ENCODE measurements at regions not wholly inside any gene's neighbourhood (a gene's known extent, or its start where the extent isn't known, plus 50 kb on each side); places are given as distances from the start of the nearest gene placed in this dataset.
"Not testable (repeated sequence)": the region's sequence is repeated elsewhere in the genome, so short reads cannot be mapped to it uniquely, and the experiment has no call there.

DNA sequence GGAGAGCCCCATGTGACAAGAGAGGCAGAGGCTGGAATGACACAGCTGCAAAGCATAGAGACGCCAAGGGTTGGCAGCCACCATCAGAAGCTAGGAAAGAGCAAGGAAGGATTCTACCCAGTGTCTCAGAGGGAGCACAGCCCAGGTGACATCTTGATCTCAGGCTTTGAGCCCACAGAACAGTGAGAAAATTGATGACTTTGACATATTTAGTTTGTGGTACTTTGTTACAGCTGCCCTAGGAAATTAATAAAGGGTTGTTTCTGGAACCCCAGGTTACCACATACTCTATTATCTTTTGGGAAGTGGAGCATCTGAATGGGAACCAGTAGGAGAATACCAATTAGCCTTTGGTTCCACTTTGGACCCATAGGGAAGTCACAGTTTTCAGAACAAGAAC lies 231.7 kb downstream of the ZNF621 start:
- no peak for DNase-seq

DNA sequence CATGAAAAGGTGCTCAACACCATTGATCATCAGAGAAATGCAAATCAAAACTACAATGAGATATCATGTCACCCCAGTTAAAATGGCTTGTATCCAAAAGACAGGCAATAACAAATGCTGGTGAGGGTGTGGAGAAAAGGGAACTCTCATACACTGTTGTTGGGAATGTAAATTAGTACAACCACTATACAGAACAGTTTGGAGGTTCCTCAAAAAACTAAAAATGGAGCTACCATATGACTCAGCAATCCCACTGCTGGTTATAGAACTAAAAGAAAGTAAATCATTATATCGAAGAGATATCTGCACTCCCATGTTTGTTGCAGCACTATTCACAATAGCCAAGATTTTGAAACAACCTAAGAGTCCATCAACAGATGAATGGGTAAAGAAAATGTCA lies 238.0 kb downstream of the ZNF621 start:
- not testable (repeated sequence) for DNase-seq

DNA sequence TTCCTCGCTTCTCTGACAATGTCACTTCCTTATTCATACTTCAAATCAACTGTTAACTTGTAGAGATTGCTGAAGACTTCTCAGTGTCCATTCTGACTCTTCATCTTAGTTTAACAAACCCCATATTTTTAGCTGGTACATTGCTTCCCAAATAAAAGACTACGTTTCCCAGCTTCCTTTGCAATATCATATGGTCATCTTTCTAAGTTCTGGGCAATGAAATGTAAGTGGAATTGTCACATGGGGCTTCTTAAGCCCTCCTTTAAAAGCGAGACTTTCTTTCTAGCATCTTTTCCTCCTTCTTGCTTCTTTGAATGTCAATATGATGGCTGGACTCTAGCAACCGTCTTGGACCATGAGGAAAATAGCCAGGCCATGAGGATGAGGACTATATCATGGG lies 239.0 kb downstream of the ZNF621 start:
- no peak for DNase-seq

DNA sequence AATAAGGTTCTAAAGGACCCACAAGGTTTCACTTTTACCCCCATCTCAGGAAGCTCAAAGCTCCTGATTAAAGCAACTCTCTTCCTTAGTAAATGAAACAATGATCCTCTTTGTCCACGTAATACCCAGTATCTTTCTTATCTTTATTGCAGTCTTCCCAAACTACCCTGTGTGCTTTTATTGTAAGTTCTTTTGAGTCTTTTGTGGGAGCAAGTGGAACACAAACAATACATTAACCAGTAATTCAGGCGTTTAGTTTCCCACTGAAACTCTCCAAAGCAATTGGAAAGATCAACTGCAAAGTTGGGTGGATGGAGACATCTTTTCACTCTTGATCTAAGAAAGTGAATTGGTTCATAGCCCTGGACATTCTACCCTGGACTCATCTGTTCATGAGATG lies 240.0 kb downstream of the ZNF621 start:
- DNase-seq, result no peak

DNA sequence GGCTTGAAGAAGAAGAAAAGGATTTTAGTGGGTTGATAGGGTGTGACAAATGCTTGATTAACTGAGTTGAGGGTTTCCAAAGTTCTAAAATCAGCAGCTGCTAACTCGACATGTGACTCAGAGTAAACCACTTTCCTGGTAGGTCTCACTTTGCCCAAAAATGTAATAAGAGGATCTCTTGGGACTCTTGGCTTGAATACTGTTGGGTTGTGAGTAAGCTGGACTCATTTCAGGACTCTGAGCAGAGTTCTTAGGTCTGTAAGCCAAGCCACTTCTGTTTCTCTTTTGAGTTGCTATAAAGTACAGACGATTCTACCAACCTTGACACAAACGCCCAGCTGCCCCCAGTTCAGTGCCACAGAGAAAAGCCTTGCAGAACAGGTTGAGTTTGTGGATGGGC lies 241.1 kb downstream of the ZNF621 start:
- DNase-seq, result no peak

DNA sequence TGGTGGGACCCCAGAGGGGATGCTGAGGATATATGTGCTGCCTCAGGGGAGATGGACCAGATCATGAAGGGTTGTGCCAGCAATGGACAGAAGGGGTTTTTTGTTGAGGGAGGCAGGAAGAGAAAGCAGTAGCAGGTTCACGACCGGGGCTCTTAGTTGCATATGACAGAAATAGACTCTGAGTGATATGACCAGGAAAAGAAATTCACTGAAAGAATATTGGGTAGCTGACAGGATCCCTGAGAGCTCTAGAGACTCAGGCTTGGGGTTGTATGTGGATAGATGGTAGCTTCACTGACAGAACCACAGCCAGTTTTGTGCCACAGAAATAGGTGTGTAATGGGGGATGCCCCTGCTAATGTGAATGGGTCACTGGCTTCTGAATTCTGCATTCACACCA lies 241.6 kb downstream of the ZNF621 start:
- DNase-seq, result no peak

DNA sequence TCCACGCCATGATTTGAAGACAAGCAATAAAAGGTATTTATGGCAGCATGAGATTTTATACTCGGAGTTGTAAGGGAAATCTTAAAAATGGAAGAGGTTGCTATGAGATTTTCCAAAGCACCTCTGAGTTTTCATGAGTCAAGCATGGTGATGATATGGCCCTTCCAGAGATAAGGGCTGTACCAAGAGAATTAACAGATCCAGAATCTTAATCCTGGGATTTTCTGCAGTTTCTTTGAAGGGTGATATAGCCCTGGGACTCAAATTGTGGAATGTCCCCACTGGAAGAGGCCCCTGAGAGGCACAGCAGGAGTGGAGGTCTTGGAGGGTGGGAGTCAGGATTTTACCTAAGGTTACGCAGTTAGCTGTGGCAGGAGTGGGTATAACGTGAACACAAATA lies 243.3 kb downstream of the ZNF621 start:
- no peak for DNase-seq

DNA sequence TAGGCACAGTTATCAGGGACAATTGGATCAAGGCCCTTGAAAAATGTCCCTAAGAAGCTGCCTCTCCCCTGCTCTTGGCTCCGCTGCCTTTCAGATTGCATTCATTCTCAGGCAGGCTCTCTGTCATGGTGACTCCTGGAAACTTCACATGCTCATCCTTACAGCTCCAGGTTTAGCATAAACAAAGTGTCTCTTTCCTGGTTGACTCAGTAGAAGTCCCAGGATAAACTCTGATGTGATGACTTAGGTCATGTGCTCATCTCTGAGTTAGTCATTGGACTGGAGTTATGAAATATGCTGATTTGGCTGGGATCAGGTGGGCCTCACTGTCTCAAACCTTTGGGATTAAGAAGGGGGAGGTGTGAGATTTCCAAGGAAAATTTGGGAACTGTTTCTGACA lies 243.8 kb downstream of the ZNF621 start:
- no peak for DNase-seq

DNA sequence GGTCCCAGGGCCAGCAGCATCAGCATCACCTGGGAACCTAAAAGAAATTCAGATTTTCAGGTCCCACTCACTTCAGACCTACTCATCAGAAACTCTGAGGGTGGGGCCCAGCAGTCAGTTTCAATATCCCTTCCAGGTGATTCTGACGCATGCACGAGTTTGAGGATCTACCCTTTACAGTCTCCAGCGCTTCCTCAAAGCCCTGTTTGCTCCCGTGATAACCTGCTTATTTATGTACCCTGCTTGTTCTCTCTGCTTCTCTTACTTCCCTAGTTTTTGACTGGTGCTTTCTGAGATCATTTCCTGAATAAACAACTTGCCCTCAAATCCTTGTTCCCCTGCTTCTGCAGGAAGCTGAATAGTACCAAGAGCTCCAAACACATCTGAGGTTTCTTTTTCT lies 245.3 kb downstream of the ZNF621 start:
- no peak for DNase-seq

DNA sequence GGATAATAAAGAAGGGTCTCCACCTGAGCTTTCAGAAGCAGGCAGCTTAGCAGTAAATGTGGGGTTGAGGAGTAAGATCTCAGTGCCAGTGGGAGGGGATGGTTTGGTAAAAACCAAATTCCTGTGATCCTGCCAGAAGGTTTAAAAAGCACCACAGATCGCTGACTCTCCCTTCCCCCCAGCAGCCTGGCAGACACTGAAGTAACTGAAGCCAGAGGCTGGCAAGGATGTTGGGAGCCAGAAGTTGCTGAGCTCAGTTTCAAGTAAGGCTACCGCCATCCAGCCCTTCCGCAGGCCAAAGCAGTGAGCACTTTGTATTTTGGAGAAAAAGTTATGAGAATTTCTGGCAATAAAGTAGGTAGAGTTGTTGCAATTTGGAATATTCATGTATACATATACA lies 246.4 kb downstream of the ZNF621 start:
- no peak for DNase-seq

DNA sequence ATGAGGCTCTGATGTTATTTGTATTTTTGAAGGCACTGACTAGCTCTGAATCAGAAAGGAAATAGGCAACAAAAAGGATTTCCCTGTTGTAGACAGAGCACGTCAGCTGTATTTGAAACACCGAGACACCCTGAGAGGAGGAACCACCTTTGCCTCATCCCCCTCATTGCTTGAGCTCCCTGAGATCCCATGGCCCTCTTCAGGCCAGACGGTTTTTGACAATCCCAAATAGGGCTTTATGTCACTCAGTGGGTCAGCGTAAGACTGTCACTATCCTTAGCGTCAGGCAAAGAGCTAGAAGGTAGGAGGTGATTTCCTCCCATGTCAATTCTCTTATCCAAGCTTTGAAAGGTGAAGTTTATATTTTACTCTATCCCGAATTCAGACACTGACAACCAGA lies 254.3 kb downstream of the ZNF621 start:
- no peak for DNase-seq

DNA sequence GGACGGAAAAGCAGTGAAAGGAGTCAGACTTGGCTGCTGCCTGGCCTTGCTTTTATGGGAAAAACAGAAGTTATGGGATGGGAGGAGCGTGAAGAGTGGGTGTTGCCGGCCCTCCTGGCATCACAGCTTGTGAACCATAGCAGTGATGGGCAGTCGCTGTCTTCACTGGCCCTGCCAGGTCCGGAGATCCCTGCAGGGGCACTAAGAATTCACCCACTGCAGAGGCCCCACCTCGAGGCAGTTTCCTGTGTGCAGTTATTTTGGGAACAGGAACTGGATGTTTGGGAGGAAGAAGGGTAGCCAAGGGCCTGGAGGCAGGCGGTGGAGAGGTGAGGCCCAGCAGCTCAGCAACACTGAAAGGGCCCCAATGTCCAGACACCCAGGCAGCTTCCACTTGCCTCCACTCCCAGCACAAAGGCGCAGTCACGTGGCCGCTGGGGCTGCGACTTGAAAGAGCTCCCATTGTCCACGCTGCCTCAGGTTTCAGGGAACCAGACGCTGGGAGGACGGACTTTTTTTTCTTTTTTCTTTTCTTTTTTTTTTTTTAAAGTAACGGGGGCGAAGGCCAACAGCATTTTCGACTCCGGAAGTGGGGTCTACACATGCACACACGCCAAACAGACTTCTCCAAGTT lies 255.6 kb downstream of the ZNF621 start:
- no peak for DNase-seq

DNA sequence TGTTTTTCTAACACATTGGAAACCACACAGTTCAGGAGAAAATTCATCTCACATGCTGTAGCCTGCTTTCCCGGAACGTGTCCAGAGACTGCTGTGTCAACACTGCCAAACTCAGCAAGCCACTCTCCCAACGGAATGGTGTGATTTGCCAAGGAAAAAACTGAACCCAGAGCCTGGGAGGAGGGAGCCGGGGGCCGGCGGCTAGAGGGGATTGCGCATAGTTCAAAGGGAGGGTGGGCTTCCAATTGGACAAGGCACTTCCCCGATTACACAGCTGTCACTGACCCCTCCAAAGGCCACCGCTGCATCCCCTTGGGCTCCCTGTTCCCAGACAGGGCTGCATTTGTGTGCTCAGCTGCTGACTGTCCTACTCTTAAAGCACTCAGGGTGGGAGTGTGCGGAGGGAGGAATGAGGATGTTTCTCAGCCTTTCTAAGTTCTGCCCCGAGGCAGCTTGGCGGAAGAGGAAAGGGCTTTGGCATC lies 256.2 kb downstream of the ZNF621 start:
- no peak for DNase-seq

DNA sequence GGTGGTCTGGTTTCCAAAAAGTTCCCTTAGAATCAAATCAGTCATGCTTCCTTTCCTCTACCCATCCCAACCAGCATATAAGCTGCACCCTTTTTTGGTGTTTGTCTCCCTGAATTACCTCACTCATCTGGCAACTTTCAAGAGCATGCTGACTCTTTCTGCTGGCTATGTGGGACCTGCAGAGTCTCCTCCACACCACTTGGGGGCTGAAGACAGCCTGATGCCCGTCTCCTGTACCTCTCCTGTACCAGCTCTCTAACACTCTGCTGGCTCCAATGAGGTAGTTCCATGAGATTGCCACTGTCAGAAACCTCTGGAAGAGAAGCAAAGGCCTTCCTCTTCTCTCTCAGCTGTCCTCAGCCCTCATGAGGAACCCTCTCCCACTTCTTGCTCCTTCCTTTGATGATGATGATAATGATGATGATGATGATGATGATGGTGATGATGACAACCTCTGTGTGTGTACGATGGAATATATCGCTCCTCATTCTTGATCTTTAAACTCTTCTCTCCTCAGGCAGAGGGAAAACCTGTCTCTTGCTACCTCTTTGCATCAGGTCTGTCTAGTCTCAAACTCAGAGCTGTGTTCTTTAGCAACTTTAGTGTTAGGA lies 257.5 kb downstream of the ZNF621 start:
- DNase-seq, result peak; percentile 7

DNA sequence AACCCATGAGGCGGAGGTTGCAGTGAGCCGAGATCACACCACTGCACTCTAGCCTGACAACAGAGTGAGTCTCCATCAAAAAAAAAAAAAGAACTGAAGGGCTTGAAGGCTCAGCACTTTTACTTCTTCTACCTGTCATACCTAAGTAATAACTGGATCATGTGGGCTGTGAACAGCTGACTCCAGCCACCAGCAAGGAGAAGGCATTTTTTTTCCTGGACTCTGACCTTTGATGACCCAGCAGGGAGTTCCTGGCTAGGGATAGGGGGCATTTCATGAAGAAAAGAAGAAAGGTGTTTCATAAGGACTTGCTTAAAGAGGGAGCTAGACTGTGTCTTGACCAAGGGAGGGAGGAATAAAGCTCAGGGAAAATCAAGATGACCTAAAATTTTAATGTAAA lies 266.0 kb downstream of the ZNF621 start:
- no peak for DNase-seq

DNA sequence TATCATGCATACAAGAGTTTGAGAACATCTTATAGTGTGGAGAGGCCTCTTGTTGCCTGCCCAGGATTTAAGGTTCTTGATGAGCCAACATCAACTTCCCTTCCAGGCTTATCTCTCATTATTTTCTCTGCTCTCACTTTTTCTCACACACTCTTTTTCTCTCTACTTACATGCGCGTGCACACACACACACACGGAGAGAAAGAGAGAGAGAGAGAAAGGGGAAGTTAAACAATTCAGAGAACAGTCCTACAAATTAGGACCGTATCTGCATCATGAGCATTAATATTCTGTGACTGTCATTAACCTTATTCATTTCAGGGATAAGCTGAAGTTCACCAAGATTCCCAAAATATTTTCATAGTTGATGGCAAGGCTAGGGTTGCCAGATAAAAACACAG lies 269.0 kb downstream of the ZNF621 start:
- DNase-seq, result peak; percentile 5

DNA sequence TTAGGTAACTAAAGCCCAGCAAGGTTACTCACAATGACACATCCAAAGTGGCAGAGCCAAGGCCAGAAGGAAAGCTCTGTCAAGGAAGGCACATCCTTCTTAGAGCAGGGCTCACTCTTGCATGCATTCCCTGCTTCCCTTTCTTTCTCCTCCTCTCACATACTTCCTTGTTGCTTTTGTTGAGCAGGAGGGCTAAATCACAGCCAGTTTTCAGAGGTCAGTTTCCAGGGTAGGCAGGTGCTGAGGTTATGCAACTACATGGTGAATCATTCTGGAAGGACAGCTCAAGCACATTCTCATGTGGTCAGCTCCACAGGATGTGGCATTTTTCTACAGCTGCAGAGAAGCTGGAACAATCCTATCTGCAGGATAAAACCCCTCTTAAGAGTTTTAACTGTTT lies 275.6 kb downstream of the ZNF621 start:
- DNase-seq, result peak; percentile 11

DNA sequence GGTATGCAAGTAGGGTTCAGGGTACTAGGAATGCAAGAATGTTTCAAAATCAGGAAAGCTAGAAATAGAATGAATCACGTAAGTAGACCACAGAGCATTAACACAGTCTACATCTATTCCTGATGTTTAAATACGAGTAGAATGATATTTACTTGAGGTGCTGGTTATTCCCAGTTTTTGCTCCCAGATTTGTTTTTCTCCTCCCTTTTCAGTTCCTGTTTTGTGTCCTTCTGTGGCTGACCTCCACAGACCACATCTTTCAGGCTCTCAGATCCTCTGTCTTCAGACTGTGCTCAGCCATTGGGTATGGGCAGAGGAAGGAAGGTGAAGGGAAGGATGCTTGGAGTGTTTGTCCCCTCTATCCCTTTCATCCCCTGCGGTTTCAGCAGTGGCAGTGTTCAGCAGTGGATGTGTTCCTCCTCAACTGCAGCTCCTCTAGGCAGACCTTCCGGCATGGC lies 276.6 kb downstream of the ZNF621 start:
- DNase-seq, result no peak

DNA sequence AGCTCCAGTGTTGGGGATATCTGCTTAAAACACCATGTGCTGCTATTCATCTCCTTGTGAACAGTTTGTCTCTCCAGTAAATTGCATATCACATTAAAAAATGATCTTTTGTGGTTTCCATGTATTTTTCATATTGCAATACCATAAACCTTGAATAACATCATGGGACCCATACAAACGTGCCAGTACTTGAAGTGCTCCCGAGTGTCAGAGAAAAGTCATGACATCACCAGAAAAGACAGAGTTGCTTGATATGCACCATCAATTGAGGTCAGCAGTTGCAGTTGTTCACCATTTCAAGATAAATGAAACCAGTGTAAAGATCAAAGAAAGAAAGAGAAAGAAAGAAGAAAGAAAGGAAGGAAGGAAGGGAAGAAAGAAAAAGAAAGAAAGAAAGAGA lies 278.6 kb downstream of the ZNF621 start:
- DNase-seq, result no peak

DNA sequence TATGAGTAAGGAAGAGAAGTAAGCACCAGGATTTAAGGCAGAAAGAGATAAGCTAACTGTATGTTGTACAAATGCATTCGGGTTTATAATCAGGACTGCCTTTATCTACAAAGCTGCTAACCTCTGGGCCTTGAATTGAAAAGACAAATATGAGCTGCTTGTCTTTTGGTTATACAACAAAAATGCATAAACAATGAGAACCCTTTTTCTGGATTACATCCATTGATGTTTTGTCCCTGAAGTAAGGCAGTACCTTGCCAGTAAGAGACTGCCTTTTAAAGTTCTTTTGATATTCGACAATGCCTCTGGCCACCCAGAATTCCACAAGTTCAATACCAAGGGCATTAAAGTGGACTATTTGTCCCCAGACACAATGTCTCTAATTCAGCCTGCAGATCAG lies 280.7 kb downstream of the ZNF621 start:
- no peak for DNase-seq

DNA sequence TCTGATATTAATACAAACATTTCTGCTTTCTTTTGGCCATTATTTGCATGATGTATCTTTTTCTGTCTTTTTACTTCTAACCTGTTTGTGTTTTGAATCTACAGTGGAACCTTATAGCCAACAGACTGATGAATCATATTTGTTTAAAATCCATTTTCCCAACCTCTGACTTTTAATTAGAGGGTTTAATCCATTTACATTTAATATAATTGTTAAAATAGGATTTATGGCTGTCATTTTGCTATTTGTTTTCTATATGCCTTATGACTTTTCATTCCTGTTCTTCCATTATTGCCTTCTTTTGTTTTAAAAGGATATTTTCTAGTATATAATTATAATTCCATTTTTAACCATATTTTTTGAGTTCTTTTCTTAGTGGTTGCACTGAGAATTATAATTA lies 286.1 kb downstream of the ZNF621 start:
- DNase-seq, result no peak

DNA sequence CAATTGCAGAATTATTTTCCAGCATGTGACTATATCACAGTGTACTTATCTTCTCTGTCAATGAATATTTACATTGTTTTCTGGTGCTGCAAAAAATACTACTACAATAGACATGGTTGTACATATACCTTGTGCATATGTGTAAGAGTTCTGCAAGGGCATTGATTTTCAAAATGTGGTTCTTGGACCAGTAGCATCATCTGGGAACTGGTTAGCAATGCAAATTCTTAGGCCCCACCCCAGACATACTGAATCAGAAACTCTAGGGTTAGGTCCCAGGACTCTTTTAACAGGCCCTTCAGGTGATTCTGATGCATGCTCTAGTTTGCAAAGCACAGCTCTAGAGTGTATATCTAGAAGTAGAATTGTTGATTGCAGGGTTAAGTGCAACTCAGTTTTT lies 292.3 kb downstream of the ZNF621 start:
- DNase-seq, result no peak

DNA sequence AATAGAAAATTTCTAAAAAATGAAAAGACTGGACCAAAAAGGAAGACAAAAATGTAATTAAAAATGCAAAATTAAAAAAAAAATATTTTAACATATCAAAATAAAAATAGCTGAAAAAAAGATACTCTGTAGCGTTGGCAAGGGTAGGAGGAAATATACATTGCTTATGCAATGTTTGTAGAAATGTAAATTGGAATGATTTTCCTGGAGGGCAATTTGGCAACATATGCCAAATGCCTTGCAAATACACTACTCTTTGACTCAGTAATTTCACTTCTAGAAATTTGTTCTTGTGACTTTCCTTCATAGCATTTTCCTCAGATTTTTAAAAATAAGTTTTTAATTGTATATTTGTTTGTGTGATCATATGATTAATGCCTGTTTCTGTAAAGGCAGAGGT lies 296.6 kb downstream of the ZNF621 start:
- no peak for DNase-seq

DNA sequence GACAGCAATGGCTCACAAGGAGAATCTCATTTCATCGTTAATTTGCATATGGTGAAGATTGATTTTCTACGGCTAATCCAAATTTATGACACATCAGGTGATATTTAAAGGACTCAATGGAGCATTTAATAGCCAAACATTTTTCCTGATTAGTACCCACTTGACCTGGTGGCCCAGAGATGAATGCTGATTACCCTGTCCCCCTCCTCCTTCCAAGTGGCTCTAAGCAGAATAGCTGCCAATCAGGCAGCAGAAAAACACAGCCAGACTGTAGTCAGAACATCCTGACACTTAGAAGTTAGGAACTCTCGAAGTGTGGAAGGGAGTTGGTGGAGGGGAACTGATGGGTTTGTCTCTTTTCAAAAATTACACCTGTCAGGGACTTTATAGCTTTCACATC lies 302.5 kb downstream of the ZNF621 start:
- no peak for DNase-seq

Data from hematopoietic multipotent progenitor cell treated with erythropoietin and hydrocortisone succinate and interleukin-3 and kit ligand, for 6 days (in vitro differentiated cells).